GF-D8 (cell line): ENCODE measurements at regions not wholly inside any gene's neighbourhood (a gene's known extent, or its start where the extent isn't known, plus 50 kb on each side); places are given as distances from the start of the nearest gene placed in this dataset.

Experiments used
- DNase-seq: peaks from one replicate; lab custom pipeline; 2025; lab: John Stamatoyannopoulos, UW

DNA sequence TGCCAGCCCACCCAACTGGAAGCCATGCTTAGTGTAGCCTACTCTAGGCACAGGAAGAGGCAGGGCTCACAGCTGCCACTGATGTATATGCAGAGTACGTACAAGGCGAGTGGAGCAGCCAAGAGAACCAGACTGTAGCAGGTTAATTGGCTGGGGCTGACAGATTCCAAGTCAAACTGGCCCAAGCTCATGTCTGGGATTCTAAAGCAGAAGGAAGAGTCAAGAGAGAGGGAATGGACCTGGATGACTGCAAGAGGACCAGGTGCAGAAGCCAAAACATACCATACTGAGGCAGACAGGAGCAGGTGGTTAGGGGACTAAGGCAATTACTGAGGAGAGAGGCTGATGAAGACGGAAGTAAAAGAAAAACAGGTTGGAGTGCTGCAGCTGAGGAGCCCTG is 51.3 kb upstream of the LRRN2 start:
- no peak for DNase-seq

- no peak for DNase-seq
Measured at GRCh38 chr1:204738506-204738905, 53.0 kb upstream of the LRRN2 start.

- no peak for DNase-seq
Measured at GRCh38 chr1:204740354-204740753, 54.8 kb upstream of the LRRN2 start.

DNA sequence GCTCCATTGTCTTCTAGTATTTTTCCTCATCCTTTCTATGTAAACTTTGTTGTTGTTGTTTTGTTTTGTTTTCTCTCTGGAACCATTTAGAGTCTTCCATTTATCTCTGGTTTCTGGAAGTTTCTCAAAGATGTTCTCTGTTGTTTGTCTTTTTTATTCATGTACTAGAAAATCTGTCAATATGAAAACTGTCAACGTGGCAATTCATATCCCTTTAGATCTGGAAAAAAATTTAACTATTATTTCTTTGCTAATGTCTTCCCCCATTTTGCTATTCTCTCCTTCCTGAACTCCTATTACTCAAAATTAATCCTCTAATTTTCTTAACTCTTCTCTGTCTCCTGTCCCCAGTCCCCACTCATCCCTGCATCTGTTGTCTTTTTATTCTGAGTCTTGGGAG is 55.9 kb upstream of the LRRN2 start:
- DNase-seq: no peak

GRCh38 chr1:204742676-204743251 is 57.2 kb upstream of the LRRN2 start:
- no peak for DNase-seq

- no peak for DNase-seq
Measured at GRCh38 chr1:204744107-204744779, 58.7 kb upstream of the LRRN2 start.

DNA sequence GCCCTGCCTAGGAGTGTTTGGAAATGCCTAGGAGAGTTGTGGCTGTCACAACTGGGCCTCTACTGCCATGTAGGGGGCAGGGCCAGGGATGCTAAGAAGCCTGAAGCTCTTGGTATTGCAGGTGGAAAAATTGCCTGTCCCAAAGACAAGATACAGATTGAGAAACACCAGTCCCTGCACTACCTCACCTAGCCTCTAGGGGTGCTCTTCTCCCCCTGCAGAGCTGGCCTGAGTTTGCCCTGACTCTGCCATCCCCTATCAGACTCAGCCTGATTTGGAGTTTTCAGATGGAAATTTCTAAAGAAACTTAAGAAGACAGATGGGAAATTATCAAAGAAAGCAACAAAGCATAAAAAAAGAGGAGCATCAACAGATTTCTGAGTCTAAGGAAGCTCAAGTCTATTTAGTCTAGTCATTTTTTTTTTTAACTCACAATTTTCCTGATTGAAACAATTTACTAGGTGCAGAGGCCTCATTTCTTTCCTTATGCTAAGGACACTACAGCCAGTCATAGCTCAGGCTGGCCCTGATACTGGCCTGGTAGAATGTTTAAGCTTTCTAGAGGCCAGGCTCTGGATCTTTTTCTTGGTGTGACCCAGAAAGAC is 61.4 kb upstream of the LRRN2 start:
- no peak for DNase-seq

GRCh38 chr1:204751480-204751879 is 65.9 kb upstream of the LRRN2 start:
- DNase-seq: no peak

- DNase-seq: no peak
Measured at GRCh38 chr1:204751883-204752687, 66.5 kb upstream of the LRRN2 start.

GRCh38 chr1:204752688-204753040 is 67.1 kb upstream of the LRRN2 start:
- DNase-seq: no peak

GRCh38 chr1:204754821-204755220 is 69.3 kb upstream of the LRRN2 start:
- DNase-seq: no peak

DNA sequence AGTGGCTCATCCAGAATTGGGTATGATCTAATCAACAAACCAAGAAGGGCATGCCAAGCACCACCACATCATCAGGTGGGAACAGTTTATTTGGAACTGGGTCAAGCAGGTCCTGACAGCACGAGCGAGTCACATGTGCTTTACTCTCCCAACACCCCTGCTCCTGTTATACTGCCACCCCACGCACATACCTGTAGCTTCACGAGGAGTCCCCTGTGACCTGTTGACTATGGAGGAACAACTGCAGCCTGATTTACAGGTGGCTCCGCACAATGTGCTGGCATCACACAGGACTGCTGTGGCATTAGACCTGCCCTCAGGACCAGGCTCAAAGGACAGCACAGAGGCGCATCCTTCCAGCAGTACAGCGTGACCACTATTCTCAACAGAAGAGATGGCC is 70.8 kb upstream of the LRRN2 start:
- no peak for DNase-seq

GRCh38 chr1:204756811-204757210 is 71.3 kb upstream of the LRRN2 start:
- DNase-seq: no peak

GRCh38 chr1:204758601-204759000 is 73.1 kb upstream of the LRRN2 start:
- DNase-seq: no peak

DNA sequence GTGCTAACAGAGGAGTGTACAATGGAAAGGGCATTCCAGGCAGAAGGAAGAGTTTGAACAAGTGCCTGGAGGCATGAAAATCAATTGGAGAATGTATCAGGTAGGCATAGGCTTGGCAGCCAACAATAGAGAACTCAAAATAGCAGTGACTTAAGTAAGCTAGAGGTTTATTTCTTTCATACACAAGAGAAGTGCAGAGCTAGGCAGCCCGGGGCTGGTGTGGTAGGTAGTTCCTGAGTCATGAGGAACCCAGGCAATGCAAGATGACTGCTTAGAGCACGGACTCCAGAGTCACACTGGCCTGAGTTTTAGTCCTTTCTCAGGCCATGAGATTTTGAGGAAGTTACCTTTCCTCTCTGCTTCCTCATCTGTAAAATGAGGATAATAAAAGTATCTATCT is 74.8 kb upstream of the LRRN2 start:
- no peak for DNase-seq

DNA sequence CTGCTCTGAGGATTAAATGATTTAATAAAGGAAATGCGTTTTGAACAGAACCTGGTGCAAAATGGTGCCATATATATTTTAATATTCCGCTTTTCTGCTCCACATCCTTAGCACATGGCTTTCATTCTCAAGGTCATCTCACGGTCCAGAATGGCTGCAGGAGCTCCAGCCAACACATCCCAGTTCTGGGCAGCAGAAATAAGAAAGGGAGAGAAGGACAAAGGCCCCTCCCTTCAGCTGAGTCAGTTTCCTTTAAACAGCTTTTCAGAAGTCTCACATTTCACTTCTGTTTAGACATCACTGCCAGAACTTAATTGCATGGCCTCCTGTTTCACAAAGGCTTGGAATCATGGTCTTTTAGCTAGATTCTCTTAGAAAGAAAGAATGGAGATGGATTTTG is 75.2 kb upstream of the LRRN2 start:
- DNase-seq: no peak

GRCh38 chr1:204763773-204764427 is 78.4 kb upstream of the LRRN2 start:
- no peak for DNase-seq

GRCh38 chr1:204769997-204770396 is 84.5 kb upstream of the LRRN2 start:
- DNase-seq: no peak

DNA sequence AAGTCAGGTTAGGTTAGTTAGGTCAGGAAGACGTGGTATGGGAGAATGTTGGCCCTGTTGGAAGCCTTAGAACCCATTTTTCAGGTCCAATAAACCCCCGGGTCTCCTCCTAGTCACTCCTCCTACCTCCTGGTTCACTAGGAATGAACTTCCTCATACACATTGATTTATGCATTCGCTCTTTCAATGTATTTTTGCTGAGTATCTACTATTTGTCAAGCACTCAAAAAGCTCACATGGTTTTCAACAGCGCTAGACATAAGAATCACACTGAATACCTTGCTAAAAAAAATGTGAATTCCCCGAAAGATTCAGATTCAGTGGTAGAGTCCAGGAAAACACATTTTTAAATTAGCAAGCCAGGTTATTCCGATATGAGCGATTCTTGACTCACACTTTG is 85.8 kb upstream of the LRRN2 start:
- no peak for DNase-seq

- no peak for DNase-seq
Measured at GRCh38 chr1:204773246-204773645, 87.7 kb upstream of the LRRN2 start.

GRCh38 chr1:204775546-204775945 is 90.0 kb upstream of the LRRN2 start:
- DNase-seq: no peak

DNA sequence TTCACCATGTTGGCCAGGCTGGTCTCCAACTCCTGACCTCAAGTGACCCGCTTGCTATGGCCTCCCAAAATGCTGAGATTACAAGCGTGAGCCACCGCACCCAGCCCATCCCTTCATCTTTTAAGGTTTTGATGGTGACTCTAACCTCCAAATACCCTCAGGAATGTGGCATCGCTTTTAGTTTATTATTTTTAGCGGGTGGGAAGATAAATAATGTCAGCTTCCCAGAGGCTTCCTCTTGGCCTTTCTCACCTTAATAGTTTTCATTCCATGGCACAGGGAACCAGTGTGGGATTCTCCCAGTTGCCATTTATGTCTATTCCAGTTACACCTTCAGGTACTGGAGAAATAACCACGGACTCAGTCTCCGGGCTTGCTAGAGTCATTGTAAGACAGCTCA is 92.1 kb upstream of the LRRN2 start:
- no peak for DNase-seq

GRCh38 chr1:204780630-204781029 is 90.0 kb upstream of the NFASC start:
- no peak for DNase-seq
